Liver (tissue), 3 donors: ENCODE measurements at regions not wholly inside any gene's neighbourhood (a gene's known extent, or its start where the extent isn't known, plus 50 kb on each side); places are given as distances from the start of the nearest gene placed in this dataset.

ENCODE experiments used
- CTCF ChIP-seq: fragments of 150-350 bp; IDR thresholded peaks from 2 replicates; pipeline ENCODE4 v1.5.1; 2017; ENCODE audit warnings: improper control_type of control experiment, low read depth, low read length; ENCODE audit not compliant: missing input control
- JUND ChIP-seq, 2 donors: IDR thresholded peaks; 2 replicates each; pipeline ENCODE4 v1.6.1; 2016; ENCODE audit warnings: antibody characterized with exemption in 2 of 2
- NR2F2 ChIP-seq: IDR thresholded peaks from 2 replicates; pipeline ENCODE4 v1.6.1; 2016; ENCODE audit warnings: antibody characterized with exemption
- RAD21 ChIP-seq, 2 donors: IDR thresholded peaks; 2 replicates each; pipeline ENCODE4 v1.6.1; 2016; ENCODE audit warnings: antibody characterized with exemption in 2 of 2, mild to moderate bottlenecking in 2 of 2
- RXRA ChIP-seq, 2 donors: IDR thresholded peaks; 2 replicates each; pipeline ENCODE4 v1.6.1; 2017 to 2018; ENCODE audit warnings: antibody characterized with exemption in 2 of 2, mild to moderate bottlenecking in 1 of 2
- SP1 ChIP-seq: IDR thresholded peaks from 2 replicates; pipeline ENCODE4 v1.6.1; 2018; ENCODE audit warnings: antibody characterized with exemption, mild to moderate bottlenecking
- TAF1 ChIP-seq: conservative IDR thresholded peaks from 2 replicates; pipeline ENCODE4 v1.6.1; 2016; ENCODE audit warnings: antibody characterized with exemption, mild to moderate bottlenecking
- YY1 ChIP-seq: IDR thresholded peaks from 2 replicates; pipeline ENCODE4 v1.6.1; 2016; ENCODE audit warnings: antibody characterized with exemption, mild to moderate bottlenecking
- ZBTB33 ChIP-seq: IDR thresholded peaks from 2 replicates; pipeline ENCODE4 v1.6.1; 2016; ENCODE audit warnings: antibody characterized with exemption
- donor health status: healthy.
- donor health status: healthy.

GRCh38 chr3:163735394-163735793 is 1342.9 kb downstream of the SI start:
- TF ChIP-seq CTCF, result no peak
- TF ChIP-seq SP1, result no peak
- no peak for TF ChIP-seq RAD21 (IDR thresholded peaks at IDR 0.05)
- TF ChIP-seq RXRA (IDR thresholded peaks at IDR 0.05), result no peak
- TF ChIP-seq JUND (IDR thresholded peaks at IDR 0.05), result no peak
- no peak for TF ChIP-seq TAF1
- TF ChIP-seq YY1, result no peak
- no peak for TF ChIP-seq NR2F2
- no peak for TF ChIP-seq ZBTB33
